Muscle layer of colon (tissue), 2 donors: ENCODE measurements at regions not wholly inside any gene's neighbourhood (a gene's known extent, or its start where the extent isn't known, plus 50 kb on each side); places are given as distances from the start of the nearest gene placed in this dataset.
"Not testable (repeated sequence)": the region's sequence is repeated elsewhere in the genome, so short reads cannot be mapped to it uniquely, and the experiment has no call there.

ENCODE experiments used
- H3K27ac ChIP-seq: one replicate; pipeline ENCODE4 v1.7.0; 2013; ENCODE audit warnings: low read depth, mild to moderate bottlenecking, low read length, moderate library complexity
- H3K27me3 ChIP-seq, 2 donors: one replicate each; pipeline ENCODE4 v1.7.0; 2013; ENCODE audit warnings: low read length in 2 of 2, mild to moderate bottlenecking in 2 of 2; ENCODE audit not compliant: insufficient read depth in 2 of 2, control insufficient read depth in 1 of 2
- H3K36me3 ChIP-seq: one replicate; pipeline ENCODE4 v1.7.0; 2013; ENCODE audit warnings: mild to moderate bottlenecking, low read length; ENCODE audit not compliant: insufficient read depth
- H3K4me1 ChIP-seq: one replicate; pipeline ENCODE4 v1.7.0; 2013; ENCODE audit warnings: mild to moderate bottlenecking, low read length; ENCODE audit not compliant: insufficient read depth
- H3K4me3 ChIP-seq, 2 donors: one replicate each; pipeline ENCODE4 v1.7.0; 2013; ENCODE audit warnings: low read length in 2 of 2, low read depth in 1 of 2, mild to moderate bottlenecking in 1 of 2, moderate library complexity in 1 of 2
- H3K9ac ChIP-seq: one replicate; pipeline ENCODE4 v1.7.0; 2013; ENCODE audit warnings: low read length
- H3K9me3 ChIP-seq: one replicate; pipeline ENCODE4 v1.7.0; 2013; ENCODE audit warnings: mild to moderate bottlenecking, low read length
- donor health status: abdominal sarcoma.
- donor health status: Adenocarcinoma of cecum.

- H3K4me1 ChIP-seq, result no peaks in the 10 kb centered on the region
- no peak overlapping the region for H3K4me3 ChIP-seq
- H3K27ac ChIP-seq, result no peak overlapping the region
- no peaks in the 10 kb centered on the region for H3K9me3 ChIP-seq
- no peak overlapping the region for H3K9ac ChIP-seq
- no peaks in the 10 kb centered on the region for H3K36me3 ChIP-seq
- H3K27me3 ChIP-seq, result no peaks in the 10 kb centered on the region
Measured at GRCh38 chr6:119960036-119960435, 610.5 kb upstream of the MAN1A1 start.

- no peaks in the 10 kb centered on the region for H3K4me1 ChIP-seq
- no peaks in the 10 kb centered on the region for H3K36me3 ChIP-seq
- no peak overlapping the region for H3K4me3 ChIP-seq
- H3K27ac ChIP-seq, result no peak overlapping the region
- no peaks in the 10 kb centered on the region for H3K27me3 ChIP-seq
- H3K9ac ChIP-seq, result no peak overlapping the region
- no peaks in the 10 kb centered on the region for H3K9me3 ChIP-seq
Measured at GRCh38 chr6:119957195-119957594, 607.6 kb upstream of the MAN1A1 start.

- H3K9ac ChIP-seq, result no peak overlapping the region
- no peaks in the 10 kb centered on the region for H3K9me3 ChIP-seq
- H3K36me3 ChIP-seq, result no peaks in the 10 kb centered on the region
- no peaks in the 10 kb centered on the region for H3K4me1 ChIP-seq
- H3K27ac ChIP-seq, result no peak overlapping the region
- no peaks in the 10 kb centered on the region for H3K27me3 ChIP-seq
- no peak overlapping the region for H3K4me3 ChIP-seq
Measured at GRCh38 chr6:119952696-119953095, 603.1 kb upstream of the MAN1A1 start.

- Histone ChIP-seq H3K36me3 (no peaks in the 10 kb centered on the region), H3K4me1 (no peaks in the 10 kb centered on the region), H3K27me3 (no peaks in the 10 kb centered on the region), H3K27ac (no peak overlapping the region), H3K9ac (no peak overlapping the region), H3K9me3 (no peaks in the 10 kb centered on the region), H3K4me3 (no peak overlapping the region)
Measured at GRCh38 chr6:119950681-119951080, 601.1 kb upstream of the MAN1A1 start.

- H3K9ac ChIP-seq, result no peak overlapping the region
- H3K4me1 ChIP-seq, result no peaks in the 10 kb centered on the region
- H3K9me3 ChIP-seq, result no peaks in the 10 kb centered on the region
- H3K27me3 ChIP-seq, result no peaks in the 10 kb centered on the region
- H3K27ac ChIP-seq, result no peak overlapping the region
- no peak overlapping the region for H3K4me3 ChIP-seq
- no peaks in the 10 kb centered on the region for H3K36me3 ChIP-seq
Measured at GRCh38 chr6:119942078-119942752, 592.7 kb upstream of the MAN1A1 start.

- H3K27me3 ChIP-seq, result no peaks in the 10 kb centered on the region
- H3K4me1 ChIP-seq, result no peaks in the 10 kb centered on the region
- no peak overlapping the region for H3K27ac ChIP-seq
- H3K9me3 ChIP-seq, result no peaks in the 10 kb centered on the region
- no peak overlapping the region for H3K4me3 ChIP-seq
- no peak overlapping the region for H3K9ac ChIP-seq
- no peaks in the 10 kb centered on the region for H3K36me3 ChIP-seq
Measured at GRCh38 chr6:119938752-119939151, 589.2 kb upstream of the MAN1A1 start.

GRCh38 chr6:119934816-119935215, 585.3 kb upstream of the MAN1A1 start:
- no peak overlapping the region for H3K27ac ChIP-seq
- H3K27me3 ChIP-seq, result no peaks in the 10 kb centered on the region
- H3K4me1 ChIP-seq, result no peaks in the 10 kb centered on the region
- no peaks in the 10 kb centered on the region for H3K36me3 ChIP-seq
- H3K9ac ChIP-seq, result no peak overlapping the region
- no peak overlapping the region for H3K4me3 ChIP-seq
- no peaks in the 10 kb centered on the region for H3K9me3 ChIP-seq

GRCh38 chr6:119929121-119929520, 579.6 kb upstream of the MAN1A1 start:
- Histone ChIP-seq H3K9me3 (no peaks in the 10 kb centered on the region), H3K27ac (no peak overlapping the region), H3K36me3 (no peaks in the 10 kb centered on the region), H3K9ac (no peak overlapping the region), H3K4me1 (no peaks in the 10 kb centered on the region), H3K4me3 (no peak overlapping the region), H3K27me3 (no peaks in the 10 kb centered on the region)

GRCh38 chr6:119924888-119925287, 575.3 kb upstream of the MAN1A1 start:
- not testable (repeated sequence) for H3K36me3 ChIP-seq, H3K27ac ChIP-seq, H3K9me3 ChIP-seq, H3K4me1 ChIP-seq, H3K9ac ChIP-seq, H3K4me3 ChIP-seq, H3K27me3 ChIP-seq

GRCh38 chr6:119922814-119923213, 573.3 kb upstream of the MAN1A1 start:
- Histone ChIP-seq H3K9me3 (no peaks in the 10 kb centered on the region), H3K27ac (no peak overlapping the region), H3K27me3 (no peaks in the 10 kb centered on the region), H3K9ac (no peak overlapping the region), H3K4me1 (no peaks in the 10 kb centered on the region), H3K36me3 (no peaks in the 10 kb centered on the region), H3K4me3 (no peak overlapping the region)

GRCh38 chr6:119921491-119922010, 572.0 kb upstream of the MAN1A1 start:
- no peak overlapping the region for H3K4me3 ChIP-seq
- H3K4me1 ChIP-seq, result no peaks in the 10 kb centered on the region
- H3K27me3 ChIP-seq, result no peaks in the 10 kb centered on the region
- H3K27ac ChIP-seq, result no peak overlapping the region
- no peak overlapping the region for H3K9ac ChIP-seq
- no peaks in the 10 kb centered on the region for H3K36me3 ChIP-seq
- H3K9me3 ChIP-seq, result no peaks in the 10 kb centered on the region

- no peaks in the 10 kb centered on the region for H3K4me1 ChIP-seq
- H3K27me3 ChIP-seq, result no peaks in the 10 kb centered on the region
- H3K9ac ChIP-seq, result no peak overlapping the region
- no peak overlapping the region for H3K4me3 ChIP-seq
- H3K36me3 ChIP-seq, result no peaks in the 10 kb centered on the region
- no peaks in the 10 kb centered on the region for H3K9me3 ChIP-seq
- H3K27ac ChIP-seq, result no peak overlapping the region
Measured at GRCh38 chr6:119917186-119917585, 567.6 kb upstream of the MAN1A1 start.
